MCF 10A (cell line): ENCODE measurements at regions not wholly inside any gene's neighbourhood (a gene's known extent, or its start where the extent isn't known, plus 50 kb on each side); places are given as distances from the start of the nearest gene placed in this dataset.

Experiments
- BruUV-seq: library from RNA; stranded (reverse); fragments of 400-500 nt; replicated peaks from 2 replicates; lab custom pipeline; 2021; lab: Mats Ljungman, UMichigan
- CTCF ChIA-PET: fragments of 300-600 bp; sonication (Branson Sonifier 250); formaldehyde crosslinking; extraction: SDS; loops from one replicate; lab custom pipeline; 2021; ENCODE audit warnings: antibody characterized with exemption, inconsistent platforms; lab: Yijun Ruan, JAX
- POLR2A ChIA-PET: fragments of 300-600, 350-650 bp; sonication (Branson Sonifier 250); formaldehyde crosslinking; extraction: SDS; loops from one replicate; lab custom pipeline; 2020; ENCODE audit warnings: antibody characterized with exemption, inconsistent platforms; lab: Yijun Ruan, JAX
- DNase-seq: peaks from one replicate; pipeline ENCODE4 v3.0.0-alpha.2; 2018; ENCODE audit not compliant: unreplicated experiment
- H3K27ac Mint-ChIP-seq: one replicate; pipeline ENCODE4 v1.8.0; 2022; ENCODE audit warnings: mild to moderate bottlenecking, low read depth, mixed read lengths; ENCODE audit not compliant: unreplicated experiment
- H3K27me3 Mint-ChIP-seq: one replicate; pipeline ENCODE4 v1.8.0; 2022; ENCODE audit warnings: mixed read lengths; ENCODE audit not compliant: insufficient read depth, unreplicated experiment
- H3K36me3 Mint-ChIP-seq: one replicate; pipeline ENCODE4 v1.8.0; 2022; ENCODE audit warnings: mild to moderate bottlenecking, moderate library complexity, mixed read lengths; ENCODE audit not compliant: insufficient read depth, unreplicated experiment
- H3K4me1 Mint-ChIP-seq: one replicate; pipeline ENCODE4 v1.8.0; 2022; ENCODE audit warnings: mixed read lengths; ENCODE audit not compliant: insufficient read depth, unreplicated experiment
- H3K4me3 Mint-ChIP-seq: one replicate; pipeline ENCODE4 v1.8.0; 2022; ENCODE audit warnings: mild to moderate bottlenecking, moderate library complexity, mixed read lengths; ENCODE audit not compliant: unreplicated experiment
- H3K9me3 Mint-ChIP-seq: one replicate; pipeline ENCODE4 v1.8.0; 2022; ENCODE audit warnings: mixed read lengths; ENCODE audit not compliant: unreplicated experiment
- intact Hi-C: fragments of 100-400 bp; cut with micrococcal nuclease; formaldehyde crosslinking; loops from 2 replicates; pipeline ENCODE4 v1.14.1; 2022
- TF ChIP-seq, protein P1 (sequence below): fragments of 200-600 bp; IDR thresholded peaks from one replicate; pipeline ENCODE4 v1.8.0; 2022; ENCODE audit warnings: antibody characterized with exemption, mild to moderate bottlenecking; ENCODE audit not compliant: unreplicated experiment

DNA sequence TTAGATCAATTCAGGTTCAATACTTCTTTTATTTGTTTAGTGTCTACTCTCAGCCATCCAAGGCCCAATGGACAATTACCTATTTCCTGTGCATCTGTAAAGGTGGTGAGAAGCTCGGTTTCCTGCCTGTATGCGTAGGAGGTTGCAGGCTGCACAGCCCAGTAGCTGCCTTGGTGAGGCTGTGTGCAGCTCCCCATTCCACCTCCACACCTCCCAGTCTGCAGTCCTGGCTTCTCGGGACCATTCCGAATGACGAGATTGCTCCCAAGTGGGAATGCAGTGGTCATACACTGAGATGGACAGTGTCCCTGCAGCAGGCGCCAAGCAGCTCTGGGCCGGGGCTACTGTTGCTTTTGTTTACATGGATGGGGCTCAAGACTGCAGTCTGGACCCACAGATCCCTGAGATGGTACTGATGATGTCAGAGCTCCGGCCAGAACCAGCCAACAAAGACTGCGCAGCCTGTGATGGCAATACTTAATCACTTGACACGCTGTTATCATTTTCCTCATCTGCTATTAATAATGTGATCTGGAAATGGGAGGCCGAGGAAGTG lies 206.1 kb upstream of the IRX1 start:
- Mint-ChIP-seq H3K4me3 (no peak overlapping the region), H3K36me3 (no peaks in the 10 kb centered on the region), H3K27me3 (no peaks in the 10 kb centered on the region), H3K27ac (no peak overlapping the region), H3K9me3 (peaks cover 19% of the 10 kb centered on the region), H3K4me1 (no peaks in the 10 kb centered on the region)
- no TSS peak for BruUV-seq
- intact Hi-C loops, result no loop called here
- ChIA-PET POLR2A (no interaction called here), CTCF (interaction anchor here (0.6 kb wide), 2 partner anchors 793 to 1001 kb away, joined by 3 to 4 read pairs; no protein-coding TSS in a partner anchor)
- no peak for DNase-seq
- TF ChIP-seq, protein P1, sequence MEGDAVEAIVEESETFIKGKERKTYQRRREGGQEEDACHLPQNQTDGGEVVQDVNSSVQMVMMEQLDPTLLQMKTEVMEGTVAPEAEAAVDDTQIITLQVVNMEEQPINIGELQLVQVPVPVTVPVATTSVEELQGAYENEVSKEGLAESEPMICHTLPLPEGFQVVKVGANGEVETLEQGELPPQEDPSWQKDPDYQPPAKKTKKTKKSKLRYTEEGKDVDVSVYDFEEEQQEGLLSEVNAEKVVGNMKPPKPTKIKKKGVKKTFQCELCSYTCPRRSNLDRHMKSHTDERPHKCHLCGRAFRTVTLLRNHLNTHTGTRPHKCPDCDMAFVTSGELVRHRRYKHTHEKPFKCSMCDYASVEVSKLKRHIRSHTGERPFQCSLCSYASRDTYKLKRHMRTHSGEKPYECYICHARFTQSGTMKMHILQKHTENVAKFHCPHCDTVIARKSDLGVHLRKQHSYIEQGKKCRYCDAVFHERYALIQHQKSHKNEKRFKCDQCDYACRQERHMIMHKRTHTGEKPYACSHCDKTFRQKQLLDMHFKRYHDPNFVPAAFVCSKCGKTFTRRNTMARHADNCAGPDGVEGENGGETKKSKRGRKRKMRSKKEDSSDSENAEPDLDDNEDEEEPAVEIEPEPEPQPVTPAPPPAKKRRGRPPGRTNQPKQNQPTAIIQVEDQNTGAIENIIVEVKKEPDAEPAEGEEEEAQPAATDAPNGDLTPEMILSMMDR, result no peak

DNA sequence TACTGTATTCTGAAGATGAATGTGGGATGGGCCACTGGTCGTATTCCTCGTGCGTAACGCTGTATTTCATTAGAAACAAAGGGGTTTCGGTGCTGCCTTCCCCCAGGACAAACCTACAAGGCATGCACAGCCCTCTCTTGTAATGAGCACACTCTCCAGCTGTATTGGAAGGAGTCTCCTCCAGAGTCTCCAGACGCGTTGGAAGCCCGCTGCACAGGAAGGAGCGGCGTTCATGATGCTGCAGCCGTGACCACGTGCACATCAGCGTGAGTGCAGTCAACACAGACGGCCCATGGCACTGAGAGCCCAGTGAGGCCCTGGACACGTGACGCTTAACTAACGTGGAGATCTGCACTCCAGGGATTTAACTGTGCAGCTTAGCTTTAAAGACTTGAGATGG lies 209.0 kb upstream of the IRX1 start:
- CTCF ChIA-PET, result no interaction called here
- Mint-ChIP-seq H3K4me3 (no peak overlapping the region), H3K36me3 (no peaks in the 10 kb centered on the region), H3K9me3 (peaks cover 22% of the 10 kb centered on the region), H3K27me3 (no peaks in the 10 kb centered on the region), H3K27ac (no peak overlapping the region), H3K4me1 (no peaks in the 10 kb centered on the region)
- DNase-seq, result no peak
- BruUV-seq, result no TSS peak
- POLR2A ChIA-PET, result interaction anchor here (0.6 kb wide), 1 partner anchor 48 kb away, joined by 3 read pairs; no protein-coding TSS in a partner anchor
- TF ChIP-seq, protein P1, result no peak
- intact Hi-C loops, result no loop called here

DNA sequence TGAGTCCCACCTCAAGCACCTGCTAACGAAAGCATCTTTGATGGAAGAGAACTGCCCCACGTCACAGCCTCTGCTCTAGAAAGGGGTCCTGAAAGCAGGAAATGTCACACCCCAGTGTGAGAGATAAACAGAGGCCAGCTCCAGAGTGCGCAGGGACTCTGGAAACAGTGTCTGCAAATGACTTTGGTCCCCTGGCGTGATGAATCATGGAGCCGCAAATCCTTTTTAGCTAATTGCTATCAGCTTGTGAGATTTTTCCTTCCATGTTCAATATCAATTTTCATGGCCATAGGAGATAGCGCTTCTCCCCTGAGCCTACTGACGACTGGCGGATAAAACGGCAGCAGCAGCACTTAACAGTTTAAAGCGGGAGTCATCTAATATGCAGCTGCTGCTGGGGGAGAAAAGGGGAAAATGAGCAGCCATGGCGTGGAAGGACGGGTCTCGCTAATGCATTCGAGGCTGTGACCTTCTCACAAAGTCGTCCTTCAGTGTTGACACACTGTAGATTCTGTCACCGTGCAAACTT lies 209.6 kb upstream of the IRX1 start:
- intact Hi-C loops, result no loop called here
- no peak for DNase-seq
- POLR2A ChIA-PET, result interaction anchor here (0.6 kb wide), 1 partner anchor 48 kb away, joined by 3 read pairs; no protein-coding TSS in a partner anchor
- no TSS peak for BruUV-seq
- Mint-ChIP-seq H3K27me3 (no peaks in the 10 kb centered on the region), H3K36me3 (no peaks in the 10 kb centered on the region), H3K9me3 (peaks cover 18% of the 10 kb centered on the region), H3K4me1 (no peaks in the 10 kb centered on the region), H3K27ac (no peak overlapping the region), H3K4me3 (no peak overlapping the region)
- CTCF ChIA-PET, result no interaction called here
- TF ChIP-seq, protein P1, result no peak

DNA sequence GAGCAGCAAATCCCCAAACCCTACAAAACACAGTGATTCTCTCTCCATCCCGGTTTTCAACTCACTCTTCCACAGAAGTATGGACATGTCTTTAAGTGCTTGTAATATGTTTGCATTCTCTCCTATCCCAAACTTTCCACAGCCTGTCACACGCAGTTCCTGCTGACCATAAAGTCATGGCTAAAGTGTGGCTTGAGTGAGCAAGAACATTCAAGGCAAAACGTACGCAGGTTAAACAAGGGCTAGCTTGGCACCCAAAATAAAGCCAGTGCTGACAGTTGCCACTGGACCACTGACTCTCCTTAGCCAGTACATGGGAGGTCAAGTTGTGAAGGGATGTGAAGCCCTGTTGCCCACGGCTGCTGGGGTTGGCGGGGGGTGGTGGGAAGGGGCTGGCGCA lies 211.1 kb upstream of the IRX1 start:
- TF ChIP-seq, protein P1, result no peak
- intact Hi-C loops, result no loop called here
- Mint-ChIP-seq H3K9me3 (peaks cover 18% of the 10 kb centered on the region), H3K4me1 (no peaks in the 10 kb centered on the region), H3K36me3 (no peaks in the 10 kb centered on the region), H3K4me3 (no peak overlapping the region), H3K27ac (no peak overlapping the region), H3K27me3 (no peaks in the 10 kb centered on the region)
- ChIA-PET POLR2A (interaction anchor here (0.6 kb wide), 1 partner anchor 15 kb away, joined by 3 read pairs; no protein-coding TSS in a partner anchor), CTCF (no interaction called here)
- no peak for DNase-seq
- no TSS peak for BruUV-seq
